Upper lobe of left lung (tissue), 4 donors: ENCODE measurements at regions not wholly inside any gene's neighbourhood (a gene's known extent, or its start where the extent isn't known, plus 50 kb on each side); places are given as distances from the start of the nearest gene placed in this dataset.

Source experiments
- CTCF ChIP-seq, 6 experiments: fragments of 450-650 bp in 4 of 6; fragments of 200-600 bp in 2 of 6; sonication (generic) in 2 of 6; IDR thresholded peaks; one replicate each; pipeline ENCODE4 v1.5.1; 2016 to 2019; ENCODE audit warnings: antibody characterized with exemption in 6 of 6
- EP300 ChIP-seq, 4 donors: sonication (generic); formaldehyde crosslinking; IDR thresholded peaks; one replicate each; pipeline ENCODE4 v1.5.1; 2017; ENCODE audit warnings: antibody characterized with exemption in 4 of 4, control low read depth in 2 of 4
- POLR2AphosphoS5 ChIP-seq, 2 donors: sonication (generic); formaldehyde crosslinking; IDR thresholded peaks; one replicate each; pipeline ENCODE4 v1.5.1; 2017; ENCODE audit warnings: antibody characterized with exemption in 2 of 2

GRCh38 chr9:26358836-26359235, 533.8 kb downstream of the CAAP1 start:
- TF ChIP-seq CTCF (IDR thresholded peaks at IDR 0.05) (no peak), EP300 (IDR thresholded peaks at IDR 0.05) (no peak), POLR2AphosphoS5 (IDR thresholded peaks at IDR 0.05) (no peak)
